ENCODE measurements at regions not wholly inside any gene's neighbourhood (a gene's known extent, or its start where the extent isn't known, plus 50 kb on each side); places are given as distances from the start of the nearest gene placed in this dataset.
A peak's percentile ranks its signal among the peaks of the same experiment; 100 is the strongest.

DNA sequence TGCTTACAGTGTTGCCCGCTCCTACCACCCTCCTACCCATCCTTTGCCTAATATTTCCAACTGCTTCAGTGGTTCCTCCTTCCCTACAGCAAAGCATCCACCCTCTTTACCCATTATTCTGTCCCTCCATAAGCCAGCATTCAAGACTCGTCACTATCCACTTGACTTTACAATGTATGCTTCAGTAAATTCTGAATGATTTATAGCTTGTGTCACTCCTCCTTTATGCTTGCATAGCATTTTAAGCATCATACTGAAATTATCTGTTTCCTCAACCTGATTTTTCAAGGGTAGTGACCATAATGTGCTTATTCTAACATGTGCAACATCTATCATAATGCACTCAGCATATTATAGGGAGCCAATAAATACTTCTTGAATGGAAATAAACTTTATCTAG lies 365.5 kb downstream of the RAB28 start:
- DNase-seq = no peak

DNA sequence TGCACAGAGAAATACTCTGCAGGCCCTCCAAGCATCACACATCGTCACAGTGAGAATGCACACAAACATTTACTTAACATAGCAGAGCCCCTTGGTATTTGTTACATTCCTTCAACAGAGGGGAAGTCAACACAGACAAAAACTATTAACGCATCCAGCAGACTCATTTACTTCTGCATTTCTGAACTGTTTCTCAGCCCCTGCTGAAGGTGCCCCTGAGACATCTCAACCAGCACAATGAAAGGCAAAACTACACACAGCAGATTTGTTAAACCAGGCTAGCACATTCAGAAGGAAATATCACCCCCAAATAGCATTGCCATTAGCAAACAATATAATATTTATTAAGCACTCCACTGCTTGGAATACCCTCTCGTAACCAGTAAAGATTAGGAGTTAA lies 367.0 kb downstream of the RAB28 start:
- DNase-seq = no peak

DNA sequence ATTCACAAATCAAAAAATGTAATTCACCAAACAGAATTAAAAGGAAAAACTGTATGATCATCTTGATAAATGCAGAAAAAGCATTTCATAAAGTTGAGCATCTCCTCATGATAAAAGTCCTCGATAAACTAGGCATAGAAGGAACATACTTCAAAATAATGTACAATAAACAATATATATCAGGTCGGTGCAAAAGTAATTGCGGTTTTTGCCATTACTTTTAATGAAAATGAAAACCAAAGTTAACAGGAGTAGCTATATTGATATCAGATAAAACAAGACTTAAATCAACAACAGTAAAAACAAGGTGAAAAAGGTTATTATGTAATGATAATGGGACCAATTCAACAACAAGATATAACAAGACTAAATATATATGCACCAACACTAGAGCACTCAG lies 372.1 kb downstream of the RAB28 start:
- DNase-seq = no peak

DNA sequence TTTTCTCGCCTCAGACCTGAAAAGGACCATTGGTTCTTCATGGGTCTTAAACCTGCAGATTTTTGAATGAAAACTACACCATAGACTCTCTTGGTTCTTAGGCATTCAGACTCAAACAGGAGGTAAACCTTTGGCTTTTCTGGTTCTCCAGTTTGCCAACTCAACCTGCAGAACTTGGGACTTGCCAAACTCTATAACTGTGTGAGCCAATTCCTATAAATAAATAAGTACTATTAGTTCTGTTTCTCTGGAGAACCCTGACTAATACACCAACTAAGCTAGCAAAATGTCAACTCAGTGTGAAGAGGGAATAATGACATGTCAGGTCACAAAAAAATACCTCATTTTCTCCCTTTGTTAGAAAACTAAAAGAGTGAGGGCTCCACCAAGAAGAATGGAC lies 374.6 kb downstream of the RAB28 start:
- DNase-seq = no peak

DNA sequence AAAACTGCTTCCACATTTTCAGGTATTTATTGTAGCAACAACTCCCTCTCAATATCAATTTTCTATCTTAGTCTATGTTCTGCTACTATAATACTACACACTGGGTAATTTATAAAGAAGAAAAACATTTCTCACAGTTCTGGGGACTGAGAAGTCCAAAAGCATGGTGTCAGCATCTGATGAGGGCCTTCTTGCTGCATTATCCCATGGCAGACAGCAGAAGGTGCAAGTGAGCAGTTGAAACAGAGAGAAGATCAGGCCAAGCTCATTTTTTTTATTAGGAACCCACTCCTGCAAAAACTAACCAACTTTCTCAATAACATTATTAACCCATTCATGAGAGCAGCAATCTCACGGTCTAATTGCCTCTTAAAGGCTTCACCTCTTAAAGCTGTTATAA lies 376.0 kb downstream of the RAB28 start:
- DNase-seq = no peak

DNA sequence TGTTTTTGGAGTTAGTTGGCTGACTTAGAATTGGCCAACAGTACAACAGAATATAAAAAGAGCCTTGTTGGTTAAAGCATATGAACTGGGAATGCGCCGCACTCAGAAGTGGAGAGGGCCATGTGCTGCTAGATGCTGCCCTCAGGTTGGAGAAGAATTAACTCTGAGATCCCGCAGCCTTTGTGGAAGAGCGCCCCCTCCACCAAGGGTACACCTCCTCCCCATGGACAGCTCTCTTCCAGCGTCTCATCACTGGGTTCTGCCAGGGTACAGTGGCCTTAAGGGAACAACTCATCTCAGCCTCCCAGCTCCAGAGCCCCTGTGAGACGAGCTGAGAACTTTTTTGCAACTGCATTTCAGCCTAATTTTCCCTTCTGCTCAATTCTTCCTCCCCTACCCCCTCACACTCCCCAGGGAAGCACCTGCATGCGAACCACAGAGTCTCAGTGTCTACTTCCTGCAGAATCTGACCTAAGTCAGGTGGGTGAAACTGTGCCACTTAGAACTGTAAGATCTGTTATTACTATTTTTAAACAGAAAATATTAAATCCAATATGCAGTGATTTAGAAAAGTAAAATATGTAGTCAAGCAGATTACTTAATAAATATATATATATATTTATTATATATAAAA lies 380.6 kb downstream of the RAB28 start:
- no peak for DNase-seq

DNA sequence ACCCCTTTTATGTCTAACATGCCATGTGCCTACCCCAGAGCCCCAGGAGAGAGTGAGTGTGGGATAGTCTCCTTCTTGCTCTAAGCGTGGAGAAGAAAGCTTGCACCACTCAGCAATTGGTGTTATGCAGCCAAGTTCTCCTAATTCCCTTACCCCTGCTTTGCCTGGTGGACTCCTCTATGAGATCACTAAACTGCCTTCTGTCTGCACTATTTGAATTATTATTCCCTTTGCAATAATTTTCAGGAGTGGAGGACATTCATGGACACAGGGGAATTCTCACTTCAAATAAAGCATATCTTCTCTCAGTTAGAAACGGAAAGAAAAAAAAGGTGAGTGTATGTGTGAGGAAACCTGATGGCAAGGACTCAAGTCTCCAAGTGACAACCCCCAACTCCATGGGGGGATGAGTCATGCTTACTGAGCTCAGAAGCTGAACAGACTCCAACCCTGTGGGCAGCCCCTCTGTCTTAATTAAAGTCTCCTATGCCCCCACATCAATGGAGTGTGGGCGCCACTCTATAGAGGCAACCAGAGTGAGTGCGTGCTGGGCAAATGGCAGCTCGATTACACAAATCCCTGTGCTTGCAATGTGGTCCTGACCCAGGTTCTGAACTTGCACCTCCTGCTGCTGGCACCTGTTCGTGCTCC lies 381.9 kb downstream of the RAB28 start:
- no peak for DNase-seq

DNA sequence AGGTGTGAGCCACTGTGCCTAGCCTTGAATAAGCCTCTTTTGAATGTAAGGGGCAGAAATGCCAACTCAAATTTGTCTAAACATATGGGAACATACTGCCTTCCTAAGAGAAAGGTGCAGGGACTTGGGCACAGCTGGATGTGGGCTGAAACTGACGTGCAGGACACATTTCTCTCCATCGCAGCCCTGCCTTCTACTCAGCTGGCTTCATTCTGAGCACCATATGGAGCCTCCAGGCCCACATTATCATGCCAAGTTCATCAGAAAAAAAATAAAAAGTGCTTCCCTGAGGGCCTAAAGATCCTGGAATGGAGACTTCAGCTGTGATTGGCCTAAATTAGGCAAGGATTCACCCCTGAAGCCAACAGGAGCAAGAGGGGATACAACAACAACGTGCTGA lies 386.2 kb downstream of the RAB28 start:
- no peak for DNase-seq

DNA sequence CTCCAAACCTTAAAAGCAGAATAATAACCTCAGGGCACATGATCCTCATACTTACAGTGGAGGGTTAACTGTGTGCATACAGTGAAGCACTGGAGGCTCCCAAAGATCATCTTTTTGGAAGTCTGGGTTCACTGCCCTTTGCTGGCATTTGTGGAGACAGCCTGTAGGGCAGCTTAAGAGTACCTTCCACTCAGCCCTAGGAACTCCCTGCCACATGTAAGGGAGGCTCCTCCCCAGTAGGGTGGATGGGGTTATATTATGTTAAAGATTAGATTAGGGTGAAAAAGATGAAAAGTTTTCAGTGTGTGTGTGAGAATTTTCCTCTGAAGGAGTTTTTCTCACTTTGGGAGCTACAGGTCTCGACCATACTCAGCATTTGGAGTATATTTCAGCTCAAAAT lies 388.4 kb downstream of the RAB28 start:
- DNase-seq = no peak

DNA sequence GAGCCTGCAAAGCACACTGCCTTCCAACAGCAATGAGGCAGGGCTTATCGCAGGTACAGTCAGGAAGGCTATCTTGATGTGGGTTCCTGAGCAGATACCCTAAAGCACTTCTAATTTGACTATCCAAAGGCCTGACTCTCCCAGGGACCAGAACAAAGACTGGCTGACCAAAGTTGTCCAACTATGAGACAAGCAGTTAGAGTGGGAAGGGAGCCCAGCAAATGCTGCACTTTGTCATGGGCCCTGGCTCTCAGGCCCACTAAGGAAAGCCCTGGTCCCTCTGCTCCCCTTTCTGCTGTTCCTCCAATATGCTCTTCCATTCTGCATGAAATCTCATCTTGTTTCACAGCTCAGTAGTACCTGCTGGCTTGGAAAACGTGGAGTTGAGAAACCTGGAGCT lies 391.0 kb downstream of the RAB28 start:
- DNase-seq = no peak

DNA sequence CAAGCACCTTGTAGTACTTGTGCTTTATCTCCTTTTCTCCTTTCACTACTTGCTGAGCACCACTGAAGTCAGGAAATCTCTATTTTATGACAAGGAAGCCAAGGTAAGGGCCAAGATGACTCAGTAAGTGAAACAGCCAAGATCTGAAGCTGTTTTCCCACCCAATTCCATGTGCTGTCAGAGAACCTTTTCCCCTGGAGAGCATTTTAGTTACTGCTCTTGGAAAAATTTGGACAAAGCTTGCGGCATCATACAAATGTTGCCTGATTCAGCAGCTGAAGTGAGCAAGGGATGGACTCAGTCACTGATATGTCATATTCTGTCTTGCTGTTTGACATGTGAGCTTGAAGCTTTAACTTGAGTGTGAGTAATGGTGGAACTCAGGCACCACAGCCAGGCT lies 391.4 kb downstream of the RAB28 start:
- no peak for DNase-seq

DNA sequence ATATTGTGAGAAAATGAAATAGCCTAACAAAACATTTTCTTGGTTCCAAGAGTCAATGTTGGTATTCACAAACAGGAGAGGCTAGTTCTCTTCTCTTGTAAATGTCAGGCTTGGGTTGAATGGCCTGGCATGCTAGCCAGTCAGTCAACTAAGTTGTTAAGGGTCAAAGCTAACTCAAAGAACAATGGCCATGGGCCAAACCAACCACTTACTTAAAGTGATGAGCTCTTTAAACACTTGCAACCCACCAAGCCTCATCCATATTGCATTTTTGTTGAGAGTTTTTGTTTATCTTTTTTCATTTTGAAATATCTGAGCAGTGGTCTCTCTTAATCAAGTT lies 394.5 kb downstream of the RAB28 start:
- no peak for DNase-seq

DNA sequence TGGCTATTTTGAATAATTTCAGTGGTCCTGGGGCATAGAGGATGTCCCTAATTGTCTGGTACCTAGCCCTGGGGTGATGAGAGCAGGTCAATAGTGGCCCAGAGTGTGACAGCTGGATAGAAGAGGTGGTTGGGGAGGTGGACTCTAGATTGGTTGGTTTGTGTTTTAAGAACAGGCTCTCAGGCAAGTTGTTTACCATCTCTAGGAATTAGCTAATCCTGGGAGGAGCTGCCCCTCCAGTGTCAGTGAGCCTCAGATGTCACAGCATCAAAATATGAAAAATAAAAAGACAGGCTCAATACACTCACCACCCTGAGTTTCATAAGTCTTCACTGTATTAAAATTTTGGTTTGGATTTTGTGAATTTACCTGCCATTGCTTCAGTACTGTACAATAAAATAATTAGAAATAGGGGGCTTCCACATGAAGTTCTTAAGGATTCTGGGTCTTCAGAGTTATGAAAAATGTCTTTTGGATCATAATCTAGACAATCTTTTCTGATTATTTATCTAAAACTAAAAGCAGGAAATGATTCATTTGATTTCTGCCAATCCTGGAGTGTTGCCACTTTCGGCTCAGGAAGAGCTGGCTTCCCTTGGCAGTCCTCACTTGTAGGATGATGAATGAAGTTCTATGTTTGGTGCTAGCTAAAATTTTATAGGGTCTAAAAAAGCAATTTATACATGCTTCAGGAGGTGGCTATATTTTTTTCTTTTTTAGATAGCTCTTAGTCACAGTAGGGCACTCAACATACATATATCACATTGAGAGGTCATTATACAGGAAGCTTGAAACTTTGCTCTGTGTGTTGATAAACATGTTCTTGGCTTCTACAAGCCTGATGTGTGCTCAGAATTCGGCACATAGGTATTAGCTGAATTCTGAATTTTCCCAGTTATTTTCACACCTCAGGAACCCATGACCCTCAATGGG lies 395.1 kb downstream of the RAB28 start:
- no peak for DNase-seq

DNA sequence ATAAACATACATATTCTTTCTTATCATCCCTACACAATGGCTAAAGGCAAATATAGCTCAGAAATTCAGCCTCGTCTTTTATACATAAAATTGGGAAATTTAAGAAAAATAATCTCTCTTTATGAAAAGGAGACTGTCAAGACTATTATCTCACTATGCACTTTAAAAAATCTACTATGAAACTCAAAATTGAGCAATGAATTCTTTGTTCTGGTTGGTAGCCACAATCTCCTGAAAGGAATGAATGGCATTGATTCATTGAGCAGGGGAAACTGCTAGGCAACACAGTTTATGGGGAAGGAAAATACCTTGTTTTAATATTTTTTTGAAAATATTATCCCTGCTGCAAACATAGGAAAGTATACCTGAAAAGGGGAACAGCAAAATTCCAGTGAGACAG lies 397.1 kb downstream of the RAB28 start:
- no peak for DNase-seq

DNA sequence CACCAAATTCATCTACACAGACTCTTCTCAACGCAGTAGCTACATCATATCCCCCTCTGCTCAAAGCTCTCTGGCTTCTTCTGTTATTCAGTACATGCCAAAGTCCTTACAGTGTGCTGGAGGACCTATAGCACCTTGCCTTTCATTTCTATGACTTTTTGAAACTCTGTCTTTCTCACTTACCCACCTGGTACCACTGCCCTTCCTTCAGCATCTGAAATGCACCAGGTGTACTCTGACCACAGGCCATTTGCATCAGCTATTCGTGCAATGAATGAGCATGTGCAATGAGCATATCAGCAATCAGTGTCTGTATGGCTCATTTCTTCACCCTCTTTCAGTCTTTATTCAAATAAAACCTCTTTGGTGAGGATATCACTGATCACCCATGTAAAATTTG lies 399.9 kb downstream of the RAB28 start:
- no peak for DNase-seq

DNA sequence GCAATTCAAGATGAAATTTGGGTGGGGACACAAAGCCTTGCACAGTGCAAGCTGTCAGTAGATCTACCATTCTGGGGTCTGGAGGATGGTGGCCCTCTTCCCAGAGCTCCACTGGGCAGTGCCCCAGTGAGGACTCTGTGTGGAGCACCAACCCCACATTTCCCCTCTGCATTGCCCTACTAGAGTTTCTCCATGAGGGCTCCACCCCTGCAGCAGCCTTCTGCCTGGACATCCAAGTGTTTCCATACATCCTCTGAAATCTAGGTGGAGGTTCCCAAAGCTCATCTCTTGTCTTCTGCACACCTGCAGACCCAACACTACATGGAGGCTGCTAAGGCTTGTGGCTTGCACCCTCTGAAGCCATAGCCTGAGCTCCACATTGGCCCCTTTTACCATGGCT lies 402.3 kb downstream of the RAB28 start:
- DNase-seq = no peak

DNA sequence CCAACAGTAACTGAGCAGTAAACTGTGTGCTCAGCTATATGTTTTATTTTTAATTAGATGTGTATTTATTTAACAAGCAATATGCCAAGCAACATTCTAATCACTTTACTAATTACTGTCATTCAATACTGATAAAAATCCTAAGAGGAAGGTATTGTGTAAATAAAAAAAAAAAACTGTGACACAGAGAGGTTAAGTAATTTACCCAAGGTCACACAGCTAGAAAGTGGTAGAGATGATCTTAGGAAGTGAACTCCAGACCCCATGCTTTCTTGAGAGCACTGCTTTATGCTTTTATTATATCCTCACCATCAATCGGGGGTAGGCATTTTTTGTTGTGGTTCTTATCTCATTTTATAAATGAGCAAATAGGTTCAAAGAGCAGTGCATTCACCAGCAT lies 417.1 kb downstream of the RAB28 start:
- no peak for DNase-seq

DNA sequence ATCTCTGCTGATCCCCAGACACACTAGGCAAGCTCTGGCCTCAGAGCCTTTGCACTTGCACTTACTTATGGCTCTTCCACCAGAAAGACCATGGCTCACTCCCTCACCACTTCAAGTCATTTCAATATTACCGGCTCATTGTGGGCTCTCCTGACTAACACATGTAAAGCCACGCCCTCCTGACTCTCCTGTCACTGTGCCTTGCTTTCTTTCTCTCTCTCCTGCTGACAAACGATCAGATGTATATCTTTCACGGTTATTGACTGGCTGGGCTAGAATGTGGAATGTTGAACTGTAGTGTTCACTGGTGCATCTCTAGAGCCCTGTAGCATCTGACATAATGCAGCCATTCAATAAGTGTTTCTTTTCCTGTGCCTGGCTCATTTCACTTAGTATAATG lies 425.1 kb downstream of the RAB28 start:
- no peak for DNase-seq

DNA sequence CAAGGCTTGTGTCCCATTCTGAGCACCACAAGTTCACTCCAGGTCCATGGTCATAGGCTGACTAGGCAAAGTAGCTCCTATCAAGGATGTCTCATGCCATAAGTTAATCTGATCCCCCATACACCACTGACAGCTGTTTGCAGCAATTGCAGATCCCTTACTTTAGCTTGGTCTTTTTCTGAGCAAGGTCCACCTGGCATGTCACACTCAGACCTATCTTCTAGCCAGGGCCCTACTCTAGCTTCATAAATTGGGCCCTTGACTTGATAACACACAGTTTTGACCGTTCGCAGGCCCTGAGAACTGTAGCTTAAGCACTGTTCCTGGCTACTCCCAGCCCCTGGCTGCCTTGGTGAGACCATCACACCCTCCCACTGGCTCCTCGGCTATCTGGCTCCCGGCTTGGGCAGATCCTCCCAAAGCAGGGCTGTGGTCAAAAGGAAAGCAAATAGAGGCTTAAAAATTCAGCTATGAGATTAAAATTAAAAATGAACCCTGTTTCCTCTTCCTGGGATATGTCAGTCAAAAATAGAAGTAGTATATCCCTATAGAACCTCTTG lies 427.4 kb downstream of the RAB28 start:
- no peak for DNase-seq

DNA sequence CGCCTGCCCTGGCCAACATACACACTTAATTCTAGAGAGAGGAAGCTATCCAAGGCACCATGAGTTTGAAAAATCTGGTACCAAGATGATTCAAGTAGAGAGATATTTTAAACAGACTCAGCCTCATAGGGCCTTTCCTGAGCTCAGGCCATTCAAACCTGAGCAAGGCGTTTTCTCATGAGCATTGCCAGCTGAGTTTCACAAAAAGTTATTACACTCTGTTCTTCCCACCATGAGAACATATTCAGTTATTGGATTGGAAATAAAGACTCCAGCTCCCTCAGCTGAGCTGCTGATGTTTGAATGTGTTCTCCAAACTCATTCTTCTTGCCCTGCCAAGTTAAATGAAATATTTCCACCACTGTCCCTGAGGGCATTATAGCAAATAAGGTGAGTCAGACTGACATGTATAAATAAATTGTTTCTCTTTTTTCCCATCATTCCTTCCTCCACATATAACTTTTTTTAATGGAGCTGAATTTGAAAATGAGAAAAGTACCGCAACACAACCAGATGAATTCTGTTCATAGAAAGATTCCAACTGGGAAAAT lies 429.6 kb downstream of the RAB28 start:
- DNase-seq = no peak

DNA sequence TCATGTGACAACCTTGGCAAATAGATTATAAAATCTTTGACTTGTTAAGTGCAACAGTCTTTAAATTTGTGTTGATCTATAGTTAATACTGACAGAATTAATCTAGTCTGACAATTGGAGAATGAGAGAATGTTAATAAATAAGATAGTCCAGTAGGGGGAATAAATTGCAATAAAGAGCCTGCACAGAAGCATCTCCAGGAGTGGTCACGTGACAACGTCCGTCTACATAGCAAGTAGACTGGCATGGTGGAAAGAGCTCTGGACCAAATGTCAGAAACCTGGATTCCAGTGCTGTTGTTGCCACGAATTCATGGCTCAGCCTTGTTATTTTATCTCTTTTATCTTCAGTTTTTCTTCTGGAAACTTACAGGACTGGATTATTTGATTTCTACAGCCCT lies 436.5 kb downstream of the RAB28 start:
- peak in 1 of 2 experiments; percentile 38 for DNase-seq

DNA sequence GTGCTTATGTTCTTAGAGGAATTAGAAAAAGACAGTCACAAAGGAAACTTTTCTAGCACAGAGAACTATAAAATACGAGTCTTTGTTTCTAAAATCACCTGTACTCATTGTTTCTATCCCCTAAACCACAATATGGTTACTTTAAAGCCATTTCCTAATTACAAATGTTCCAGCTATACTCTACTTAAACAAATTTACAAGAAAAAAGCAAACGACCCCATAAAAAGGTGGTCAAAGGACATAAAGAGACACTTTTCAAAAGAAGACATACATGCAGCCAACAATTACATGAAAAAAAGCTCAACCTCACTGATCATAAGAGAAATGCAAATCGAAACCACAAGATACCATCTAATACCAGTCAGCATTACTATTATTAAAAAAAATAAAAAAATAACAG lies 447.3 kb downstream of the RAB28 start:
- DNase-seq = no peak

DNA sequence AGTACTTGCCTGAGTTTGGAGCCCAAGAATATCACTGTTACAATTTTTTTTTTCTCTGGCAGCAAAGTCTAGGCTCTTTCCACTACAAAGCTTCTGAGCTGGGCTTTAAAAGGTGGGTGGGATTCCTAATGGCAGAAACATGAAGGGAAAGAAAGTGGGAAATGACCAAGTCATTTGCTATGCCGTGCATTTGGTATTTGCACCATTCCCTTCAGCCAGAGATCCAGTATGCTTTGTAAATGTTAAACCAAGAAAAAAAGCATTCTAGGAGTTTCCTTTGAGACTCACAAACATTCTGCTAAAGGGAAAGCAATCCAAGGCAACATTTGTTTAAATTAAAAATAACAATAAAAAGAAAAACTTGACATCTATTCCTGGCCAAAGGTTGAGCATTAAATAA lies 451.2 kb downstream of the RAB28 start:
- DNase-seq = no peak
